IMR-90 (cell line): ENCODE measurements at regions not wholly inside any gene's neighbourhood (a gene's known extent, or its start where the extent isn't known, plus 50 kb on each side); places are given as distances from the start of the nearest gene placed in this dataset.

Source experiments
- BHLHE40 ChIP-seq: fragments of 150-350 bp; IDR thresholded peaks from 2 replicates; pipeline ENCODE4 v1.6.1; 2016; ENCODE audit warnings: mild to moderate bottlenecking, low read depth, low read length
- CEBPB ChIP-seq: IDR thresholded peaks from 2 replicates; pipeline ENCODE4 v1.6.1; 2012; ENCODE audit warnings: low read depth, low read length, improper control_type of control experiment
- FOS ChIP-seq: fragments of 150-350 bp; IDR thresholded peaks from 2 replicates; pipeline ENCODE4 v1.6.1; 2016; ENCODE audit warnings: low read depth, low read length
- MAZ ChIP-seq: IDR thresholded peaks from 2 replicates; pipeline ENCODE4 v1.6.1; 2012; ENCODE audit warnings: low read depth, mild to moderate bottlenecking, low read length, improper control_type of control experiment, moderate library complexity, borderline replicate concordance
- MXI1 ChIP-seq: IDR thresholded peaks from 2 replicates; pipeline ENCODE4 v1.6.1; 2012; ENCODE audit warnings: low read depth, mild to moderate bottlenecking, low read length, moderate library complexity, borderline replicate concordance
- NFE2L2 ChIP-seq: fragments of 150-350 bp; IDR thresholded peaks from 2 replicates; pipeline ENCODE4 v1.6.1; 2016; ENCODE audit warnings: low read depth, mild to moderate bottlenecking, low read length
- POLR2A ChIP-seq: IDR thresholded peaks from 2 replicates; pipeline ENCODE4 v1.6.1; 2012; ENCODE audit warnings: mild to moderate bottlenecking, low read depth, low read length
- RAD21 ChIP-seq: IDR thresholded peaks from 2 replicates; pipeline ENCODE4 v1.6.1; 2012; ENCODE audit warnings: low read length, improper control_type of control experiment
- RCOR1 ChIP-seq: IDR thresholded peaks from 2 replicates; pipeline ENCODE4 v1.6.1; 2012; ENCODE audit warnings: mild to moderate bottlenecking, low read length, improper control_type of control experiment; ENCODE audit not compliant: insufficient replicate concordance
- SMC3 ChIP-seq: fragments of 150-350 bp; IDR thresholded peaks from 2 replicates; pipeline ENCODE4 v1.6.1; 2016; ENCODE audit warnings: low read depth, mild to moderate bottlenecking, antibody characterized with exemption, low read length, moderate library complexity
- TF ChIP-seq, protein P1 (sequence below): conservative IDR thresholded peaks from 2 replicates; pipeline ENCODE4 v1.5.1; 2012; ENCODE audit warnings: mild to moderate bottlenecking, low read depth, low read length, improper control_type of control experiment
- TF ChIP-seq, protein P2 (sequence below): fragments of 150-350 bp; IDR thresholded peaks from 2 replicates; pipeline ENCODE4 v1.6.1; 2016; ENCODE audit warnings: low read depth, mild to moderate bottlenecking, low read length, moderate library complexity, borderline replicate concordance
- TF ChIP-seq, protein P3 (sequence below): fragments of 150-350 bp; IDR thresholded peaks from 2 replicates; pipeline ENCODE4 v1.6.1; 2017; ENCODE audit warnings: mild to moderate bottlenecking, antibody characterized with exemption, low read length, low read depth

DNA sequence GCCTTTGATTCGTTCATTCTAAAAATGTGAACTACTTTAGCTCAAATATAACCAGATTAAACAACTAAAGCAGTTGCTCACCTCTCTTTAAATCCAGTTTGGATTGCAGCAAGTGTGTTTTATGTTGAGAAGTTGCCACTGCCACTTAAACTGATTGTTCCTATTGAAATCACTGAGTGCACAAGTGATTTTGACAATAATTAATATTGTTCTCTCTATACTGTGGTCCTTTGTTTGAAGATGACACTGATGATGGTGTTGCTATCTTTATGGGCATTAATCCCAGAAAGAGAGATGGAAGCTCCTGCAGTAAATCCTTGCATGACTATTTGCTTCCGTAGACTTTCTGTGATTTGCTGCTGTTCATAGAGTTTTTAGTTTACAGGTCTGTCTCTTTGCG lies 251.4 kb upstream of the ZEB2 start:
- no peak for TF ChIP-seq RAD21
- no peak for TF ChIP-seq POLR2A
- TF ChIP-seq, protein P1, sequence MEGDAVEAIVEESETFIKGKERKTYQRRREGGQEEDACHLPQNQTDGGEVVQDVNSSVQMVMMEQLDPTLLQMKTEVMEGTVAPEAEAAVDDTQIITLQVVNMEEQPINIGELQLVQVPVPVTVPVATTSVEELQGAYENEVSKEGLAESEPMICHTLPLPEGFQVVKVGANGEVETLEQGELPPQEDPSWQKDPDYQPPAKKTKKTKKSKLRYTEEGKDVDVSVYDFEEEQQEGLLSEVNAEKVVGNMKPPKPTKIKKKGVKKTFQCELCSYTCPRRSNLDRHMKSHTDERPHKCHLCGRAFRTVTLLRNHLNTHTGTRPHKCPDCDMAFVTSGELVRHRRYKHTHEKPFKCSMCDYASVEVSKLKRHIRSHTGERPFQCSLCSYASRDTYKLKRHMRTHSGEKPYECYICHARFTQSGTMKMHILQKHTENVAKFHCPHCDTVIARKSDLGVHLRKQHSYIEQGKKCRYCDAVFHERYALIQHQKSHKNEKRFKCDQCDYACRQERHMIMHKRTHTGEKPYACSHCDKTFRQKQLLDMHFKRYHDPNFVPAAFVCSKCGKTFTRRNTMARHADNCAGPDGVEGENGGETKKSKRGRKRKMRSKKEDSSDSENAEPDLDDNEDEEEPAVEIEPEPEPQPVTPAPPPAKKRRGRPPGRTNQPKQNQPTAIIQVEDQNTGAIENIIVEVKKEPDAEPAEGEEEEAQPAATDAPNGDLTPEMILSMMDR = no peak
- TF ChIP-seq, protein P2, sequence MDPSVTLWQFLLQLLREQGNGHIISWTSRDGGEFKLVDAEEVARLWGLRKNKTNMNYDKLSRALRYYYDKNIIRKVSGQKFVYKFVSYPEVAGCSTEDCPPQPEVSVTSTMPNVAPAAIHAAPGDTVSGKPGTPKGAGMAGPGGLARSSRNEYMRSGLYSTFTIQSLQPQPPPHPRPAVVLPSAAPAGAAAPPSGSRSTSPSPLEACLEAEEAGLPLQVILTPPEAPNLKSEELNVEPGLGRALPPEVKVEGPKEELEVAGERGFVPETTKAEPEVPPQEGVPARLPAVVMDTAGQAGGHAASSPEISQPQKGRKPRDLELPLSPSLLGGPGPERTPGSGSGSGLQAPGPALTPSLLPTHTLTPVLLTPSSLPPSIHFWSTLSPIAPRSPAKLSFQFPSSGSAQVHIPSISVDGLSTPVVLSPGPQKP = no peak
- TF ChIP-seq, protein P3, sequence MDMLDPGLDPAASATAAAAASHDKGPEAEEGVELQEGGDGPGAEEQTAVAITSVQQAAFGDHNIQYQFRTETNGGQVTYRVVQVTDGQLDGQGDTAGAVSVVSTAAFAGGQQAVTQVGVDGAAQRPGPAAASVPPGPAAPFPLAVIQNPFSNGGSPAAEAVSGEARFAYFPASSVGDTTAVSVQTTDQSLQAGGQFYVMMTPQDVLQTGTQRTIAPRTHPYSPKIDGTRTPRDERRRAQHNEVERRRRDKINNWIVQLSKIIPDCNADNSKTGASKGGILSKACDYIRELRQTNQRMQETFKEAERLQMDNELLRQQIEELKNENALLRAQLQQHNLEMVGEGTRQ = no peak
- TF ChIP-seq FOS = no peak
- no peak for TF ChIP-seq RCOR1
- TF ChIP-seq MXI1 = no peak
- no peak for TF ChIP-seq CEBPB
- TF ChIP-seq SMC3 = no peak
- TF ChIP-seq NFE2L2 = no peak
- TF ChIP-seq BHLHE40 = no peak
- TF ChIP-seq MAZ = no peak
